ENCODE measurements at regions not wholly inside any gene's neighbourhood (a gene's known extent, or its start where the extent isn't known, plus 50 kb on each side); places are given as distances from the start of the nearest gene placed in this dataset.

DNA sequence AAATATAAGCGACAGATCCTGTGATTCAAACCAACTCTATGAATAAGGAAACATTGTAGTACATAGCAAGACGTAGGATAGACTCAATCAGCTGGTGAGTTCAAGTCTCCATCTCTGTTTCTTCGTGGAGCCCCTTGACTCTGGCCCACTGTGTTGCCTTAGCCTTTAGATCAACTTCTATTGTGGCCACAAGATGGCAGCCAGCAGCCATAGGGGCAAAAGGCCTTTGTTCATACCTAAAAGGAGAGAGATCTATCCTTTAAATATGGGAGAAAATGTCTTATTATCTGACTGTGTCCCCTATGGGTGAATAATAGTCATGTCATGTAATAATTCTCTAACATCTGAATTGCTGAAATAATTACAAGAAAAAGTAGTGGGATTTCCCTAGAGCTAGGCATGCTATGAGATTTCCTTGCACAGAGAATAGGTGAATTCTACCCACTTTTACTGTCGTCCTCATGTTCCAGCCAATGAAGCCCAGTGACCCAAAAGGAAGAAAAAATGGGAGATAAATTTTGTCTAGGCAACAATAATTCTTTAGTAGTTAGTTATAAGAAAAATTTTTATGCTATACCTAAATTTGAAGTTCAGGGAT is 129.4 kb downstream of the PCDH20 start:
- H3K9me3 ChIP-seq = no peaks in the 10 kb centered on the region
- no peak for DNase-seq (ENCODE audit: low spot score in 2 of 2)
- TF ChIP-seq, protein P1, sequence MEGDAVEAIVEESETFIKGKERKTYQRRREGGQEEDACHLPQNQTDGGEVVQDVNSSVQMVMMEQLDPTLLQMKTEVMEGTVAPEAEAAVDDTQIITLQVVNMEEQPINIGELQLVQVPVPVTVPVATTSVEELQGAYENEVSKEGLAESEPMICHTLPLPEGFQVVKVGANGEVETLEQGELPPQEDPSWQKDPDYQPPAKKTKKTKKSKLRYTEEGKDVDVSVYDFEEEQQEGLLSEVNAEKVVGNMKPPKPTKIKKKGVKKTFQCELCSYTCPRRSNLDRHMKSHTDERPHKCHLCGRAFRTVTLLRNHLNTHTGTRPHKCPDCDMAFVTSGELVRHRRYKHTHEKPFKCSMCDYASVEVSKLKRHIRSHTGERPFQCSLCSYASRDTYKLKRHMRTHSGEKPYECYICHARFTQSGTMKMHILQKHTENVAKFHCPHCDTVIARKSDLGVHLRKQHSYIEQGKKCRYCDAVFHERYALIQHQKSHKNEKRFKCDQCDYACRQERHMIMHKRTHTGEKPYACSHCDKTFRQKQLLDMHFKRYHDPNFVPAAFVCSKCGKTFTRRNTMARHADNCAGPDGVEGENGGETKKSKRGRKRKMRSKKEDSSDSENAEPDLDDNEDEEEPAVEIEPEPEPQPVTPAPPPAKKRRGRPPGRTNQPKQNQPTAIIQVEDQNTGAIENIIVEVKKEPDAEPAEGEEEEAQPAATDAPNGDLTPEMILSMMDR (IDR thresholded peaks at IDR 0.05) = no peak
- TF ChIP-seq EP300 (IDR thresholded peaks at IDR 0.05) = no peak
- TF ChIP-seq POLR2A (IDR thresholded peaks at IDR 0.05) = no peak
- no peak overlapping the region for H3K27ac ChIP-seq
- no peaks in the 10 kb centered on the region for H3K27me3 ChIP-seq
- 71 to 78% methylated on average over 4 of the region's 4 CpGs for WGBS, 2 donors
- no peaks in the 10 kb centered on the region for H3K36me3 ChIP-seq
- no peak overlapping the region for H3K4me3 ChIP-seq
- no peaks in the 10 kb centered on the region for H3K4me1 ChIP-seq

DNA sequence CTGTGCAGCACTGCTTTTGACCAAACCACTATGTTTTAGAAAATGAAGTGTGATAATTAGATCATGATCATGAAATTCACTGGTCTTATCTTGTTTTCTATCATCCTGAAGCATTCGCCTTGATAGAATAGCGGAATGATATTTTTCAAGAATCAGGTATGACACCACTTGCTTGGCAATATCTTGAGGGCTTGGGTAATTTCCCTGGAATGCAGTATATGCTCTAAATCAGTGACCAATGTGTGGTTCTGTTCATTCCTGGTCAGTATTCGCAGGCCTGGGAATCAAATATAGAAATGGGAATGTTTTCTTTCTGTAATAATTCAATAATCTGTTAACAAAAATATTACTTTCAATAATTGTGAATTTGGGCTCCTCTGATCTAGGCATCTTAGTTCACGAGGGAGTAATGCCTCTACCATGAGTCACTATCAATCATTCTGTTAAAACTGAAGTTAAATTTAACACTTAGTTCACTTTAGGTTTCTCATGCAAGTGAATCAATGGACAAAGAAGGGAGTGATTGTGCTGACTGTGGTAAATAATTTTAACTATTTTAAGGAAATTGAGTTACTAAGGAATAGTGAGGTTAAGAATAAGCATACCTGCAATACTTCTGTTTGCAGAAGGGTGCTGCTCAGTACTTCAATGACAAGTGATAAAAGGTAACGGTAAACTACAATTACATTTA is 137.9 kb downstream of the PCDH20 start:
- TF ChIP-seq EP300 (IDR thresholded peaks at IDR 0.05) (no peak), POLR2A (IDR thresholded peaks at IDR 0.05) (no peak)
- TF ChIP-seq, protein P1 (IDR thresholded peaks at IDR 0.05) = no peak
- H3K4me3 ChIP-seq = no peak overlapping the region
- 76 to 78% methylated on average over 5 of the region's 5 CpGs for WGBS, 2 donors

DNA sequence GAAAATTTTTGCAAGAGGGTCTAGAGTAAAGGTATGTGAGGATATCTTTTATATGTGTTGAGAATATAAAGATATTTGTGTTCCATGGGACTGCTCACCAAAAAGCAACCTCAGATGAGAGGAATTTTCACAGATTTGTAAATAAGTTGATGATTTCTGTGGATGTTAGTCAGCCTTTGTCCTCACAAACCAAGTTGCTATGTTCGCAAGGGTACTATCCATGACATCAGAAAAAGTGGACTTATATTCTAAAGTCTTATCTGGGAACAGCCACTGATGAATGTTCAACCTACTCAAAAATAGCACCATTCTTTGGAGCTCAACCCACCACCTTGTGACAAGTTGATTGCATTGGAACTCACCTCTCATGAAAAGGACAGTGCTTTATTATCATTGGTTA is 138.6 kb downstream of the PCDH20 start:
- WGBS, 2 donors = 91 to 92% methylated on average over 1 of the region's 1 CpG
- no peak overlapping the region for H3K27ac ChIP-seq
- DNase-seq (ENCODE audit: low spot score in 2 of 2) = no peak
- TF ChIP-seq, protein P1 (IDR thresholded peaks at IDR 0.05) = no peak
- TF ChIP-seq EP300 (IDR thresholded peaks at IDR 0.05) (no peak), POLR2A (IDR thresholded peaks at IDR 0.05) (no peak)
- no peak overlapping the region for H3K4me3 ChIP-seq
- H3K27me3 ChIP-seq = no peaks in the 10 kb centered on the region
- no peaks in the 10 kb centered on the region for H3K4me1 ChIP-seq
- no peaks in the 10 kb centered on the region for H3K36me3 ChIP-seq
- H3K9me3 ChIP-seq = no peaks in the 10 kb centered on the region

More for the DNA sequence above, 137.9 kb downstream of the PCDH20 start:
- Histone ChIP-seq H3K4me1 (no peaks in the 10 kb centered on the region), H3K9me3 (no peaks in the 10 kb centered on the region), H3K27ac (no peak overlapping the region), H3K27me3 (no peaks in the 10 kb centered on the region), H3K36me3 (no peaks in the 10 kb centered on the region)
- no peak for DNase-seq (ENCODE audit: low spot score in 2 of 2)

DNA sequence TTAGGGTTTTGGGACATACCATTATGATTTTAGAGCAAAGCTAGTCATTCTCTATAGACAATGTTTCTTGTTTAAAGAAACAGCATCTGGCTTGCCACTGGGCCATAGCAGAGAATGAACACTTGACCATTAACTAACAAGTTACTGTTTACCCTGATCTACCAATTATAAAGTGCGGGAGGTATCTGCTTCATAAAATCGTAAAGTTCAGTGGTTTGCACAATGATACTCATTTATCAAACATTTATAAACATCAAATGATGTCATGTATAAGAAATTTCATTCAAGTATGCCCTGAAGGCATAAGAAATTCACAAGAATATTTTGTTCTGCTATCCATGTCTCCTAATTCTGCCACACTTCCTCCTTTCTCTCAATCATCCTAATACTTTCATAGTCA is 139.2 kb downstream of the PCDH20 start:
- TF ChIP-seq, protein P1 (IDR thresholded peaks at IDR 0.05) = no peak
- TF ChIP-seq POLR2A (IDR thresholded peaks at IDR 0.05) = no peak

DNA sequence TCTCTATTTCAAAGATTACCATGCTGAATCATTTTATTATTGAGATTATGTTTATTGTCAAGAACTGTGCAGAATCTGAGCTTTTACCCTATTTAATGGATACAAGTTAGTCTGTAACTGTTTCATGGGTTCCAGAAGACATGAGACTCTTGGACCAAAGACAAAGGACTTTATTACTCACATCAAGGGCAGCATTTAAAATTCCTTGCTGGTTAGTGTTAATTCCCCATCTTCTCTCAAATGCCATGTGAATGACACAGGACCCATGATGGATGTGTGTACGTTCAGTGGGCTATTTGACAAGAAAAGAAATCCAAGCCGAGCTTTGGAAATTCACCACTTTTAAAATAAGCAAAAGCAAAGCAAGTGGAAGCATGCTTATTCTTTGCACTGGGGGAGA is 139.9 kb downstream of the PCDH20 start:
- peaks cover 0 to 5% (median 0%) of the 10 kb centered on the region in 4 donors for H3K9me3 ChIP-seq
- no peak overlapping the region for H3K4me3 ChIP-seq
- no peaks in the 10 kb centered on the region for H3K4me1 ChIP-seq
- 40 to 50% methylated on average over 2 of the region's 2 CpGs for WGBS, 2 donors
- H3K27ac ChIP-seq = no peak overlapping the region
- no peaks in the 10 kb centered on the region for H3K27me3 ChIP-seq
- no peak for DNase-seq (ENCODE audit: low spot score in 2 of 2)
- no peaks in the 10 kb centered on the region for H3K36me3 ChIP-seq
- TF ChIP-seq EP300 (IDR thresholded peaks at IDR 0.05) = no peak
- no peak for TF ChIP-seq POLR2A (IDR thresholded peaks at IDR 0.05)
- TF ChIP-seq, protein P1 (IDR thresholded peaks at IDR 0.05) = no peak

More for the DNA sequence above, 139.2 kb downstream of the PCDH20 start:
- Histone ChIP-seq H3K27me3 (no peaks in the 10 kb centered on the region), H3K4me1 (no peaks in the 10 kb centered on the region), H3K4me3 (no peak overlapping the region), H3K36me3 (no peaks in the 10 kb centered on the region), H3K27ac (no peak overlapping the region), H3K9me3 (peaks cover 0 to 3% (median 0%) of the 10 kb centered on the region in 4 donors)
- no peak for DNase-seq (ENCODE audit: low spot score in 2 of 2)
- WGBS, 2 donors = 64 to 66% methylated on average over 2 of the region's 2 CpGs

Measured in tibial nerve (tissue), 4 donors.